ENCODE measurements at regions not wholly inside any gene's neighbourhood (a gene's known extent, or its start where the extent isn't known, plus 50 kb on each side); places are given as distances from the start of the nearest gene placed in this dataset.
A peak's percentile ranks its signal among the peaks of the same experiment; 100 is the strongest.

- no peaks in the 10 kb centered on the region for H3K27me3 ChIP-seq (ENCODE audit: insufficient read depth, low read depth, low read length)
- no peak overlapping the region for H3K27ac ChIP-seq (ENCODE audit: low read length)
- H3K4me3 ChIP-seq (ENCODE audit: low read length) = no peak overlapping the region
- no peaks in the 10 kb centered on the region for H3K9me3 ChIP-seq (ENCODE audit: low read length)
- no peak overlapping the region for H3K4me2 ChIP-seq (ENCODE audit: low read length)
- H3K9ac ChIP-seq (ENCODE audit: low read length) = no peak overlapping the region
- no peaks in the 10 kb centered on the region for H4K20me1 ChIP-seq (ENCODE audit: insufficient read depth)
- H3F3A ChIP-seq (ENCODE audit: insufficient read depth, low read length, poor library complexity, severe bottlenecking) = no peaks in the 10 kb centered on the region
- no peaks in the 10 kb centered on the region for H3K79me2 ChIP-seq (replicated peaks; ENCODE audit: insufficient read depth, low read length)
- no peak overlapping the region for H2AFZ ChIP-seq (ENCODE audit: low read depth, low read length)
- H3K9me2 ChIP-seq (ENCODE audit: insufficient read depth, low read length) = no peaks in the 10 kb centered on the region
- no peak for TF ChIP-seq TAF1 (IDR thresholded peaks at IDR 0.05; ENCODE audit: low read depth)
- no peak for TF ChIP-seq EZH2 (IDR thresholded peaks at IDR 0.05; ENCODE audit: borderline replicate concordance, insufficient read depth, low read length, poor library complexity, severe bottlenecking)
- TF ChIP-seq REST (IDR thresholded peaks at IDR 0.05; ENCODE audit: borderline replicate concordance) = no peak
- no peak for TF ChIP-seq SMC3 (conservative IDR thresholded peaks at IDR 0.05; ENCODE audit: poor library complexity)
- no peak for TF ChIP-seq MXI1 (conservative IDR thresholded peaks at IDR 0.05; ENCODE audit: poor library complexity, severe bottlenecking)
- TF ChIP-seq POLR2AphosphoS5 (IDR thresholded peaks at IDR 0.05) = no peak
- TF ChIP-seq CTCF (IDR thresholded peaks at IDR 0.05; ENCODE audit: poor library complexity, severe bottlenecking) = no peak
- TF ChIP-seq EP300 (conservative IDR thresholded peaks at IDR 0.05; ENCODE audit: poor library complexity, severe bottlenecking) = no peak
- no peak for TF ChIP-seq RAD21 (conservative IDR thresholded peaks at IDR 0.05)
- H3K36me3 ChIP-seq (ENCODE audit: insufficient read depth, low read length) = no peaks in the 10 kb centered on the region
Measured at GRCh38 chr5:6013506-6013905, 364.8 kb downstream of the MED10 start.

GRCh38 chr5:6011199-6011598, 367.1 kb downstream of the MED10 start:
- H2AFZ ChIP-seq (ENCODE audit: low read depth, low read length) = no peak overlapping the region
- H3K27ac ChIP-seq (ENCODE audit: low read length) = no peak overlapping the region
- H3K4me2 ChIP-seq (ENCODE audit: low read length) = no peak overlapping the region
- H3F3A ChIP-seq (ENCODE audit: insufficient read depth, low read length, poor library complexity, severe bottlenecking) = no peaks in the 10 kb centered on the region
- no peaks in the 10 kb centered on the region for H4K20me1 ChIP-seq (ENCODE audit: insufficient read depth)
- H3K9ac ChIP-seq (ENCODE audit: low read length) = no peak overlapping the region
- no peaks in the 10 kb centered on the region for H3K9me2 ChIP-seq (ENCODE audit: insufficient read depth, low read length)
- H3K4me3 ChIP-seq (ENCODE audit: low read length) = no peak overlapping the region
- TF ChIP-seq TAF1 (IDR thresholded peaks at IDR 0.05; ENCODE audit: low read depth) (no peak), EP300 (conservative IDR thresholded peaks at IDR 0.05; ENCODE audit: poor library complexity, severe bottlenecking) (no peak), POLR2AphosphoS5 (IDR thresholded peaks at IDR 0.05) (no peak)
- H3K9me3 ChIP-seq (ENCODE audit: low read length) = no peaks in the 10 kb centered on the region
- H3K79me2 ChIP-seq (replicated peaks; ENCODE audit: insufficient read depth, low read length) = no peaks in the 10 kb centered on the region
- no peaks in the 10 kb centered on the region for H3K27me3 ChIP-seq (ENCODE audit: insufficient read depth, low read depth, low read length)
- no peaks in the 10 kb centered on the region for H3K36me3 ChIP-seq (ENCODE audit: insufficient read depth, low read length)

- TF ChIP-seq SMC3 (conservative IDR thresholded peaks at IDR 0.05; ENCODE audit: poor library complexity) (no peak), POLR2AphosphoS5 (IDR thresholded peaks at IDR 0.05) (peak; percentile 75)
- Histone ChIP-seq H2AFZ (ENCODE audit: low read depth, low read length) (no peak overlapping the region), H3F3A (ENCODE audit: insufficient read depth, low read length, poor library complexity, severe bottlenecking) (no peaks in the 10 kb centered on the region), H3K4me2 (ENCODE audit: low read length) (no peak overlapping the region), H3K27me3 (ENCODE audit: insufficient read depth, low read depth, low read length) (no peaks in the 10 kb centered on the region), H3K79me2 (replicated peaks; ENCODE audit: insufficient read depth, low read length) (no peaks in the 10 kb centered on the region), H3K9me3 (ENCODE audit: low read length) (no peaks in the 10 kb centered on the region), H3K9me2 (ENCODE audit: insufficient read depth, low read length) (no peaks in the 10 kb centered on the region), H3K27ac (ENCODE audit: low read length) (no peak overlapping the region), H3K9ac (ENCODE audit: low read length) (no peak overlapping the region), H4K20me1 (ENCODE audit: insufficient read depth) (no peaks in the 10 kb centered on the region), H3K4me3 (ENCODE audit: low read length) (no peak overlapping the region), H3K36me3 (ENCODE audit: insufficient read depth, low read length) (no peaks in the 10 kb centered on the region)
Measured at GRCh38 chr5:6006838-6007314, 371.5 kb downstream of the MED10 start.

Measured in neural cell (in vitro differentiated cells).